HG02884 (cell line): ENCODE measurements at regions not wholly inside any gene's neighbourhood (a gene's known extent, or its start where the extent isn't known, plus 50 kb on each side); places are given as distances from the start of the nearest gene placed in this dataset.
"Not testable (repeated sequence)": the region's sequence is repeated elsewhere in the genome, so short reads cannot be mapped to it uniquely, and the experiment has no call there.

Experiments
- ATAC-seq: cut with Tn5 transposase; IDR thresholded peaks from one replicate; pipeline ENCODE4 v1.9.1; 2021; ENCODE audit warnings: mild to moderate bottlenecking, moderate library complexity; ENCODE audit not compliant: unreplicated experiment

GRCh38 chr4:17020451-17020850 is 122.0 kb upstream of the LDB2 start:
- ATAC-seq: no peak

GRCh38 chr4:17018621-17019020 is 120.2 kb upstream of the LDB2 start:
- ATAC-seq: not testable (repeated sequence)

DNA sequence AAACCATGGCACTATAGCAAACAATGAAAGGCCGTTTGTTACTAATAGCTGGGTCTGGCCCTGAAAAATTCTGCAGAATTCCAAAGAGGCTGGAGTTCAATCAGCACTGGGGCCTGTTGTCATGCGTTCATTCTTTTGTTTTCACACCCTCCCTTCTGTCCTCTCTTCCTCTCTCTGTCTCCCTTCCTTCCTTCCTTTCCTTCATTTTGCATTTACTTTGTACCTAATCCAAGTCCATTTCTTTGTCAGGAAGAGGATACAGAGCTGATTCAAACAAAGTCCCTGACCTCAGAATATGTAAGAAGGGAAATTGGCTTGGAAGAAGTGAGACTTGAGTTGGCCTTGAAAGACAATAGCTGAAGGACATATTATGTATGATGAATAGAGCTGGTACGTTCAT is 119.6 kb upstream of the LDB2 start:
- no peak for ATAC-seq

GRCh38 chr4:17013382-17014006 is 115.0 kb upstream of the LDB2 start:
- ATAC-seq: no peak

DNA sequence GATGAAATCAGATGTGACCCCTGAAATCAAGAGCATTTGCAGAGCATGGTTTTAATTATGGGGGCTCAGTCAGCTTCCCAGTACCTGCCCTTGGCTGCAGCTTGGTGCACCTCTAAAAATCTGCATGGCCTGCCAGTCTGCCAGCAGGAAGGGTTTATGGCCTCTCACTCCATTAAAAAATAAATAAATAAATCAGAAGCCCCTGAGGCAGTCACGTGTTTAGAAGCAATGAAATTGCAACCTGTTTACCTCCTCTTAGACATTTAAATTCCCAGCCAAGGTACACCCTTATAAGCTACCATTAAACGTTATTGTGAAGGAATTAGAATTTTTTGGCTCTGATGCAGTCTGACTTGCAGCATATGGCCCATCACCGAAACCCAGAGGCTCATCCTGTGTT is 114.0 kb upstream of the LDB2 start:
- no peak for ATAC-seq

DNA sequence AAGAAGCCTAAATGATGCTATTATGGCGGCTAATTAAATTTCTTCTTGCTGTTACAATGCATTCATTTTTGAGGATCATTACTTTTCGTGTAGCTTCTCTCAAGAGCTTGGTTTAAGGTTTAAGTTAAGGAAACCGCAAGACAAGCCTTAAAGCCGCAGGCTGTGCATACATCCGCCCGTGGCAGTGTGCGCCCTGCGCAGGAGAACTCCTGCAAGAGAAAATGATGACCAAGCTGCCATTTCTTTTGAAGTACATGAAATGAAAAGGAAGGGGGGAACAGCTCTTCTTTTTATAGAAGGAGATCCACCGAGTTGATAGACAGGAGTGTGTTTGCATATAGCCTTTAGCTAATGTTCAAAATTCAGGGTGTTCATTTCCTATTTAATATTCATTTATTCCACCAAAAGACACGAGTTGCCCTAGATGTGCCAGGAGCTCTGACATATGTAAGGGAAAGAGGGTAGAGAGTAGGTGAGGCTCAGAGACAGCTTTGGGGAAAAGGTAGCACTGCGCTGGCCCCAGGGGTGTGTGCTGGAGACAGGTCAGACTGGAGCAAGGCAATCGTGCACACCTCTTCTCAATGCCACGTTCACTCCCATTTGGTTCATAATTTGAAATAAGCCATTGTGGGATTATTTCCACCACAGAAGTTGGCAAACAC is 112.1 kb upstream of the LDB2 start:
- ATAC-seq: no peak

GRCh38 chr4:17009871-17010367 is 111.5 kb upstream of the LDB2 start:
- no peak for ATAC-seq

GRCh38 chr4:17008834-17009345 is 110.4 kb upstream of the LDB2 start:
- ATAC-seq: no peak

DNA sequence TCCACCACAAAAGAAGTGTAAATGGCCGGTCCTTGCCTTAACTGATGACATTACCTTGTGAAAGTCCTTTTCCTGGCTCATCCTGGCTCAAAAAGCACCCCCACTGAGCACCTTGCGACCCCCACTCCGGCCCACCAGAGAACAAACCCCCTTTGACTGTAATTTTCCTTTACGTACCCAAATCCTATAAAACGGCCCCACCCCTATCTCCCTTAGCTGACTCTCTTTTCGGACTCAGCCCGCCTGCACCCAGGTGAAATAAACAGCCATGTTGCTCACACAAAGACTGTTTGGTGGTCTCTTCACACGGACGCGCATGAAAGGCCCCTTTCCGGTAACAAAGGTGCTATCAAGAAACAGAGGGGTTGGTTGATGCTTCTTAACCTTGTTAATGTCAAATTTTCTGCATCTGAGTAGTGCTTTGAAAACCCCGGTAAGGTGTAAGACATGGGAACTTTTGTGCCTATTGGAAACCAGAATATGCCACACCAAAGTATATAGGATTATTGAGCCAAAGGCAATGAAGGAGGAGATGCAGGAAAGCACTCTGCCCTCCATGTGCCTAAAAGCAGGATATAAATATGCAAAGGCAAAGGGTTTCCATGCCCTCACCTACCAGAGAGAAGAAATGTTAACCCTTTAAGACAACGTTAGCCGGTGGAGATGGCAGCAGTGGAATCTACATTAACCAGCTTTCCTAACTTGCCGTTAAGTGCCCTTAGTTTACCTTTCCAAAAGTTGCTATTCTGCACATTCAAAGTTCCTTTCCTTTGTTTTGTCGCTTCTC is 105.4 kb upstream of the LDB2 start:
- not testable (repeated sequence) for ATAC-seq

GRCh38 chr4:16995451-16995850 is 97.0 kb upstream of the LDB2 start:
- no peak for ATAC-seq

DNA sequence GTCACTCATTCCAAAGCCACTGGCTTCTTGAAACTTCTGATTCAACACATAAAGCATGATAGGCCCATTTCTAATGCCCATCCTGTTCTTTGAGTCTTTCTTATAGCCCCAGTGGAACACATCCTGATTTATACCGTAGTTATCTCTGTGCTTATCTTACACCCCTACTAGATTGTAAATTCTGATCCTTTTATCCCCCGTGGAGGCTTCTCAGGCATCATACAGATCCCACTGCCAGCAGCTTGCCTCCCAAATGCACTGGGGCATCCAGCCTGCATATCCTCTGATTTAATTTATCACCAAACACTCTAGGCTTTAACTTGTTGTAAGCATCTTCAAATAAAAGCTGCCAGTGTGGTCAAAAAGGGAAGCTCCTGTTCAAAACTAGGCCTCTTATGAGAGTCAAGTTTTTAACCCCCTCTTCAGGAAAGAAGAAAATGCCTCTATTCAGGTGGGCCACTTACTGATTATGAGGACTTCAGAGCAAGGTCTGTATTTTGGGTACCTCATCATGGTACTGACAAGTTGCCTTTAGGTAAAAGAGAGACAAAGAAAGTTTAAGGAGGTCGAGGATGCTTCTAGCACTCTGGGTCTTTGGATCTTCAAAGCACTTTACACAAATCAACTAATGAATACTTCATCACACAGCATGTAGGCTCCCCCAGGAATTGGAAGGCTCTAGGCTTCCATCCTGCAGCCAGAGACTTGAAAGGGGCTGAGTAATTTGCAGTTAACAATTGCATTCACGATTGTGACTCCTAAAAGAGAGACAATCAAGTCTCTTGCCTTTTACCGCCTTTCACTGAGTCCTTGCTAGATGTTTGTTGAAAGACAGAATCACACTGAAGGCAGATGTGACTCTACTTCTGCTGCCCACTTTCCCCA is 95.8 kb upstream of the LDB2 start:
- ATAC-seq: no peak

DNA sequence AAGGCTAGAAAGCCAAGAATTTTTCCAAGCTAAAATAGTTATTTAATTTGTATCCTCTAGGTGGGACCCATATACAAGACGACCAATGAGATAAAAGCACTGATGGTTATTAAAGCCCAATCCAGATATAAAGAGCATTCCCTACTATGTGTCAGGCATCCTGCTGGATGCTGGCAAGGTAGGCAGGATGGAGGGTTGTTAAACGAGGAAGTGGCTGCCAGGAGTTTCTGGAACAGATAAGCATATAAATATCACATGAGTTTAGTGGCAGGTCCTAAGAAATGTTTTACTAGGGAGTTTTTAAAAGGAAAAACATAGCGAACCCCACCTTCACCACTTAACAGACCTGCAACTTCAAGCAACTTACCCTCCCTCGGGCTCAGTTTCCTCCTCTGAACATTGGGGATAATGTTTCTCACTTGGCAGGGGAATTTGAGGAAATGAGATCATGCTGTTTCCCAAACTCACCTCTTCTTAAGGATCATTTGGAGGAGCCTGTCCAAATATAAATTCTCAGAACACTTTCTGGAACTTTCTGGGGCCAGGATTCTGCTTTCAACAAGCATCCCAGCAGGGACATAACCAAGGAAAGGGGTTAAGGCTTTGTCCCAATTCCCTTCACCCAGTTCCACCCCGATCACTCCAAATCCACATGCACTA is 94.3 kb upstream of the LDB2 start:
- ATAC-seq: no peak

DNA sequence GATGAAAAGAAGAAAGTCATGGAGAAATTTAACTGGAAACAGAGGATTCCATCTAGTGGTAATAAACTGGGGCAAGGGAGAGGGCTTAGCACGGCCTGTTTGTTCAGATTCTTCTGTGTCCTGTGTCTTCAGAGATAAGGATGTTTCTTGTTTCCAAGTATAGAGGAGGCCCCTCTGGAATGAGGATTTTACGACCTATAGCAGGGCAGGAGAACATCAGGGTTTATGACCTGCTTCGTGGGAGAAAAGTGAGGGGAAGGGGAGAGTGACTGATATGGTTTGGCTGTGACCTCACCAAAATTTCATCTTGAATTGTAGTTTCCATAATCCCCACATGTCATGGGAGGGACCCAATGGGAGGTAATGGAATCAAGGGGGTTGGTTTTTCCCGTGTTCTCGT is 93.0 kb upstream of the LDB2 start:
- ATAC-seq: no peak

- ATAC-seq: no peak
Measured at GRCh38 chr4:16989371-16989770, 90.9 kb upstream of the LDB2 start.

DNA sequence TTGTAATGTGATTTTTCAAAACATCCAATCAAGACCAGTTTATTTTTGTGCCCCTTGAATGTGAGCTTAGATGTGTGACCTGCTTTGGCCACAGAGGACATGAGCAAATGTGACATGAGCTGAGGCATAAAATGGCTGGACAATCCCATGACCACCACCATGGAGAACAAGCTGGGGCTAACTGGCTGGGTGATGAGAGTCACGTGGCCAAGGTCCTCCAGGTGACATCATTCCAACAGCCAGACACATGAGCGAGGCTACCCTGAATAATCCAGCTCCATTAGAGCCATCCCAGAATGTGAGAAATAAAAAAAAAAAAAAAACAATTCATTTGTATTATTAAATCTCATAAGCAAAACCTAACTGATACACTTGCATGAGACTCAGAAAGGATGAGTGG is 90.4 kb upstream of the LDB2 start:
- ATAC-seq: no peak

- ATAC-seq: no peak
Measured at GRCh38 chr4:16977081-16977480, 78.6 kb upstream of the LDB2 start.

- no peak for ATAC-seq
Measured at GRCh38 chr4:16969696-16970135, 71.3 kb upstream of the LDB2 start.

- no peak for ATAC-seq
Measured at GRCh38 chr4:16967722-16968121, 69.3 kb upstream of the LDB2 start.

DNA sequence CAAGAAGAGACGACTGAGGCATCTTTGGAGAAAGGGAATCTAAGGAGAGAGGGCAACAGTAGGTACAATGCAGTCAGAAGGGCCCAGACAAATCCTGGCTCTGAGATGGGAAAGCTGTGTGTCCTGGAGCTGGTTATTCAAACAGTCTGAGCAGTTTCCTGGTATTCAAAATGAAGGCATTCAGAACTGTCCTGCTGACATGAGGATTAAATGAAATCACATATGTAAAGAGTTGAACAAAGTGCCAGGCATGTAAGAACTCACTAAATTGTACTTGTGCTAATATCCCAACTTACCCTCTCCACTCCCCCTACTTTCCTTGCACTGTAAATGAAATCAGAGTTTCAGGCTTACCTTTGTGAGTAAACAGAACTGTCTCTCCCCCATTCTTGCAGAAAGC is 60.9 kb upstream of the LDB2 start:
- no peak for ATAC-seq
